ENCODE measurements at regions not wholly inside any gene's neighbourhood (a gene's known extent, or its start where the extent isn't known, plus 50 kb on each side); places are given as distances from the start of the nearest gene placed in this dataset.
A peak's percentile ranks its signal among the peaks of the same experiment; 100 is the strongest.

GRCh38 chr4:79209822-79210635, 115.8 kb downstream of the NAA11 start:
- peak; percentile 22 for DNase-seq (ENCODE audit: low read depth)
- no peak overlapping the region for H3K4me3 ChIP-seq (ENCODE audit: low read length)
- TF ChIP-seq CTCF (IDR thresholded peaks at IDR 0.05; ENCODE audit: insufficient read depth, low read depth, low read length, missing control alignments): no peak

DNA sequence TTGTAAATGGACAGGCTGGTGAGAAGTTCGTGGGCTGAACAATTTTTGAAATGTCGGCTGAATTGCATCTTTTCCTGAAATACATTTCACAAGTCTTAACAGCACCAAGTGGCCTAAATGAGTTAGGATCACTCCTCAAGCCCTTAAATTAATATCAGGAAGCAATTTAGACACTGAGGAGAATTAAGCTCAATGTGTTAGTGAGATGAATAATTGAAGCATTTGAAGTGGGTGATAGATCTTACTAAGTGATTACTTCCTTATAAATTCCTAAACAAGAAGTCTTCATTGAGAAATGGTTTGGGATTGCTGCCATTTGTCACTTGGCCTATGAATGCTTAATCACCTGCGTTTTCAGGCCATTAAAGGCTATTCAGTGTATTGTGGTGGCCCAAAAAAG, 116.8 kb downstream of the NAA11 start:
- no peak for TF ChIP-seq CTCF (IDR thresholded peaks at IDR 0.05; ENCODE audit: insufficient read depth, low read depth, low read length, missing control alignments)
- no peak overlapping the region for H3K4me3 ChIP-seq (ENCODE audit: low read length)
- DNase-seq (ENCODE audit: low read depth): no peak

DNA sequence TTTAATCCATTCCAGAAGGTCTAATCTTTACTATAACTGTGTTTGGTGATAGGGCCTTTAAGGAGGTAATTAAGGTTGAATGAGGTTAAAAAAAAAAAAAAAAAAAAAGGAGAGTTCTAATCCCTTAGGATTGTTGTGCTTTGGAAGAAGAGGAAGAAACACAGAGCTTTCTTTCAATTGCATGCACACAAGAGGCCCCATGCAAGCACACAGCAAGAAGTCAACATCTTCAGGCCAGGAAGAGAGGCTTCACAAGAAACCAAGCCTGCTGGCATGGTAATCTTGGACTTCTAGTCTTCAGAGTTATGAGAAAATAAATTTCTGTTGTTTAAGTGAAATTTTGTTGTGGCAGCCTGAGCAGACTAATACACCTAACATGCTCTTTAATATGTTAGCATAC, 118.6 kb downstream of the NAA11 start:
- no peak for DNase-seq (ENCODE audit: low read depth)
- no peak for TF ChIP-seq CTCF (IDR thresholded peaks at IDR 0.05; ENCODE audit: insufficient read depth, low read depth, low read length, missing control alignments)
- no peak overlapping the region for H3K4me3 ChIP-seq (ENCODE audit: low read length)

GRCh38 chr4:79206660-79207059, 119.2 kb downstream of the NAA11 start:
- TF ChIP-seq CTCF (IDR thresholded peaks at IDR 0.05; ENCODE audit: insufficient read depth, low read depth, low read length, missing control alignments): no peak
- no peak overlapping the region for H3K4me3 ChIP-seq (ENCODE audit: low read length)
- no peak for DNase-seq (ENCODE audit: low read depth)

DNA sequence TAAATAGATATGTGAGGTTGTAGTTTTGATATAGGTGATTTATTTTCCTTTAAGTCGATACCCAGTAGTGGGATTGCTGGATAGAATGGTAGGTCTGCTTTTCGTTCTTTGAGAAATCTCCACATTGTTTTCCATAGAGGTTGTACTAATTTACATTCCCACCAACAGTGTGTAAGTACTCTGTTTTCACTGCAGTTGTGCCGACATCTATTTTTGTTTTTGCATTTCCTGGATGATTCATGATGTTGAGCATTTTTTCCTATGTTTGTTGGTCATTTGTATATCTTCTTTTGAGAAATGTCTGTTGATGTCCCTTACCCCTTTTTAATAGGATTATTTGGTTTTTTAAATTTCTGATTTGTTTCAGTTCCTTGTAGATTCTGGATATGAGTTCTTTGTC, 120.7 kb downstream of the NAA11 start:
- H3K4me3 ChIP-seq (ENCODE audit: low read length): no peak overlapping the region
- TF ChIP-seq CTCF (IDR thresholded peaks at IDR 0.05; ENCODE audit: insufficient read depth, low read depth, low read length, missing control alignments): no peak
- DNase-seq (ENCODE audit: low read depth): no peak

- TF ChIP-seq CTCF (IDR thresholded peaks at IDR 0.05; ENCODE audit: insufficient read depth, low read depth, low read length, missing control alignments): no peak
Observed at GRCh38 chr4:79201971-79202370, 123.9 kb downstream of the NAA11 start.

DNA sequence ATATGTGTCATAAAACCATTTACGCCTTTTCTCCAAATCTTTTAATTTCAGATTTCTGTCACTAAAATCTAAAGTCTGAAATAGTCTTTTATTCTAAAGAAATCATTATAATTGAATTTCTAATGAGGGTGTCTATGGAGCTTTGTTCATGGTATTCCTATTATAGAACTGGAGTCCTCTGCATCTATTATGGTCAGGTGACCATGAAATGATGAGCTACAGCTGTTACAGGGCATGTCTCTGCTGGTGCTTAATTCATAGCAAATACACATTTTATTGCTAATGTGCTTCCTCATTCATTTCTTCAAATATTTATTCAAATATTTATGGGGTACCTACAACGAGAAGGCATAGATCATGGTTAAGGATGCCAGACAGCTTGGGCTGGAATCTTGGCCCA, 126.1 kb downstream of the NAA11 start:
- DNase-seq (ENCODE audit: low read depth): no peak
- no peak for TF ChIP-seq CTCF (IDR thresholded peaks at IDR 0.05; ENCODE audit: insufficient read depth, low read depth, low read length, missing control alignments)
- no peak overlapping the region for H3K4me3 ChIP-seq (ENCODE audit: low read length)

More at GRCh38 chr4:79201971-79202370, 123.9 kb downstream of the NAA11 start:
- DNase-seq (ENCODE audit: low read depth): peak; percentile 10
- H3K4me3 ChIP-seq (ENCODE audit: low read length): no peak overlapping the region

Measured in epithelial cell of esophagus (primary cell).